HFF-Myc (cell line): ENCODE measurements at regions not wholly inside any gene's neighbourhood (a gene's known extent, or its start where the extent isn't known, plus 50 kb on each side); places are given as distances from the start of the nearest gene placed in this dataset.

Experiments used
- DNase-seq: peaks from one replicate; pipeline ENCODE4 v3.0.0-alpha.2; 2011; ENCODE audit warnings: low read depth; ENCODE audit errors: extremely low read depth
- H3K4me3 ChIP-seq: replicated peaks from 2 replicates; pipeline ENCODE4 v1.5.1; 2011; ENCODE audit warnings: low read depth, mild to moderate bottlenecking, control low read depth, low read length
- TF ChIP-seq, protein P1 (sequence below): IDR thresholded peaks from 2 replicates; pipeline ENCODE4 v1.5.1; 2012; ENCODE audit warnings: mild to moderate bottlenecking, low read depth, low read length, control low read depth; ENCODE audit errors: missing control alignments

DNA sequence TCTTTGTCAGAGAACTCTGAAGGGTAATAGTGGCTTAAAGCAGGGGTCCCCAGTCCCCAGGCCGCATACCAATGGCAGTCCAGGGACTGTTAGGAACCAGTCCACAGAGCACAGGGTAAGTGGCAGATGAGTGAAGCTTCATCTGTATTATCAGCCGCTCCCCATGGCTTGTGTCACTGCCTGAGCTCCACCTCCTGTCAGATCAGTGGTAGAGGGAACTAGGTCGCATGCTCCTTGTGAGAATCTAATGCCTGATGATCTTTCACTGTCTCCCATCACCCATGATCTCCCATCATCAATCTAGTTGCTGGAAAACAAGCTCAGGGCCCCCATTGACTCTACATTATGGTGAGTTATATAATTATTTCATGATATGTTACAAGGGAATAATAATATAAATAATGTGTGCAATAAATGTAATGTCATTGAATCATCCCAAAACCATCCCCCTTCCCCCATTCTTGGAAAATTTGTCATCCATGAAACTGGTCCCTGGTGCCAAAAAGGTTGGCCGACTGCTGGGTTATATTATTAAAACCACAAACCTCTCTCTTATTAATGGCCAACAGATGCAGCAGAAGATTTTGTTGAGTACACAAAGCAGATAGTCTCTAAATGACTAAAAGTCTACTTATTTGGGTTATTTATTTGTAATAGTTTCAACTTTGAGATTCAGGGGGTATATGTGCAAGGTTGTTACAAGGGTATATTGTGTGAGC, 782.7 kb downstream of the CDH11 start:
- TF ChIP-seq, protein P1, sequence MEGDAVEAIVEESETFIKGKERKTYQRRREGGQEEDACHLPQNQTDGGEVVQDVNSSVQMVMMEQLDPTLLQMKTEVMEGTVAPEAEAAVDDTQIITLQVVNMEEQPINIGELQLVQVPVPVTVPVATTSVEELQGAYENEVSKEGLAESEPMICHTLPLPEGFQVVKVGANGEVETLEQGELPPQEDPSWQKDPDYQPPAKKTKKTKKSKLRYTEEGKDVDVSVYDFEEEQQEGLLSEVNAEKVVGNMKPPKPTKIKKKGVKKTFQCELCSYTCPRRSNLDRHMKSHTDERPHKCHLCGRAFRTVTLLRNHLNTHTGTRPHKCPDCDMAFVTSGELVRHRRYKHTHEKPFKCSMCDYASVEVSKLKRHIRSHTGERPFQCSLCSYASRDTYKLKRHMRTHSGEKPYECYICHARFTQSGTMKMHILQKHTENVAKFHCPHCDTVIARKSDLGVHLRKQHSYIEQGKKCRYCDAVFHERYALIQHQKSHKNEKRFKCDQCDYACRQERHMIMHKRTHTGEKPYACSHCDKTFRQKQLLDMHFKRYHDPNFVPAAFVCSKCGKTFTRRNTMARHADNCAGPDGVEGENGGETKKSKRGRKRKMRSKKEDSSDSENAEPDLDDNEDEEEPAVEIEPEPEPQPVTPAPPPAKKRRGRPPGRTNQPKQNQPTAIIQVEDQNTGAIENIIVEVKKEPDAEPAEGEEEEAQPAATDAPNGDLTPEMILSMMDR = no peak
- DNase-seq = peak; percentile 62
- no peak overlapping the region for H3K4me3 ChIP-seq

DNA sequence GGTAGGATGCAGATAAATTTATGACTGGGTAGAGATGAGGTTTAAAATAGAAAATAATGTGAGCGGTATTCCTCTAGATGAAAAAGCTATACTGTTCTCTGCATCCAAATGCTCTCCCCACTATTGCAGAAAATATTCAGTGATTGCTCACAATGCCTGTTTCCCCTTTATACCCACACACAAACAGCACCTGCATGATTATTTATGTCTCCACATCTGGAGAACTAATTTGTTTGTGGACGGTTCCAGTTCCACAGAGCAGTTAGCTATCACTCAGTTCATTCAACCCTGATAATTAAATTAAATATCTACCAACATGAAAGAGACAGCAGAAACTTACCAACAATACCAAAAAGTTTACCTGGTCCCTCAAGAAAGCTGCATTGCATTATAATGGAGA, 800.0 kb downstream of the CDH11 start:
- DNase-seq = no peak
- no peak overlapping the region for H3K4me3 ChIP-seq
- TF ChIP-seq, protein P1 = no peak

DNA sequence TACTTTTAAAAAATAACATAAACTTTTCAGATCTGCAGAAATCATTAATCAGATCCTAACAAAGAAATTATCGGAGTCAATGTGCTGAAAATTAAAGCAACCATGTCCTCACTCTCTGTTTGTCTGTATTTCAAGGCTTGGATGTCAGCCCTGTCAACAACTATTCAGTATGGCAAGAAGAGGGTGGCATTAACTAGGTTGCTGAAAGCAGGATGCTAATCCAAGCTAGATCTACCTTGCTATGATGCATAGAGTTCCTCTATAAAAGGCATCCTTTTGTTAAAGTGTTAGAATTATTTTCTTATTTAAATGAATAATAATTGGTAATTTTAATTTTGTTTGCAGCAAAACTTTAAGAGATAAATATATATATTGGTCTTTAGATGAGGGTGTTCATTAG, 800.8 kb downstream of the CDH11 start:
- no peak for DNase-seq
- TF ChIP-seq, protein P1 = no peak
- no peak overlapping the region for H3K4me3 ChIP-seq

DNA sequence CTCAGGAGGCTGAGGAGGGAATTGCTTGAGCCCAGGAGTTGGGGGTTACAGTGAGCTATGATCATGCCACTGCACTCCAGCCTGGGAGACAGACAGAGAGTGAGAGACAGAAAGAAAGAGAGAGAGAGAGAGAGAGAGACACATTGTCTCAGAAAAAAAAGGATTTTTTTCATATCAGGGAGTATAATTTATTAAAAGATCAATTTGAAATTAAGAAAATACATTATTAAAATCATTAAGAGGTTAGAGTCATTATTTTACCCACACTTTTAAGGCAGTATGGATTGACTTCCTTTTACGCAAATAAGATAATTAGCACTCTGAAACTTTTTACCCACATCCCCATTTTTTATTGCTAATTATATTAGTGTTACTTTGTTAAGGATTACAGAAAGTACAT, 804.3 kb downstream of the CDH11 start:
- no peak overlapping the region for H3K4me3 ChIP-seq
- DNase-seq = no peak
- TF ChIP-seq, protein P1 = no peak

DNA sequence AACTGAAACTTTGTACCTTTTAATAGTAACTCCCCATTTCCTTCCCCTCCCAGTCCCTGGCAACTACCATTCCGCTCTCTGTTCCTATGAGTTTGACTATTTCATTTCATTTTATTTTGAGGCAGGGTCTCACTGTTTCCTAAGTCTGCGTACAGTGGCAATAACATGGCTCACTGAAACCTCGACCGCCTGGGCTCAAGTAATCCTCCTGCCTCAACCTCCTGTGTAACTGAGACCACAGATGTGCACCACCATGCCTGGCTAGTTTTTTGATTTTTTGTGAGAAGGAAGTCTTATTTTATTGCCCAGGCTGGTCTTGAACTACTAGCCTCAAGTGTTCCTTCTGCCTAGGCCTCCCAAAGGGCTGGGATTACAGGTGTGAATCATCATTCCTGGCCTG, 808.1 kb downstream of the CDH11 start:
- no peak overlapping the region for H3K4me3 ChIP-seq
- no peak for DNase-seq
- TF ChIP-seq, protein P1 = no peak

DNA sequence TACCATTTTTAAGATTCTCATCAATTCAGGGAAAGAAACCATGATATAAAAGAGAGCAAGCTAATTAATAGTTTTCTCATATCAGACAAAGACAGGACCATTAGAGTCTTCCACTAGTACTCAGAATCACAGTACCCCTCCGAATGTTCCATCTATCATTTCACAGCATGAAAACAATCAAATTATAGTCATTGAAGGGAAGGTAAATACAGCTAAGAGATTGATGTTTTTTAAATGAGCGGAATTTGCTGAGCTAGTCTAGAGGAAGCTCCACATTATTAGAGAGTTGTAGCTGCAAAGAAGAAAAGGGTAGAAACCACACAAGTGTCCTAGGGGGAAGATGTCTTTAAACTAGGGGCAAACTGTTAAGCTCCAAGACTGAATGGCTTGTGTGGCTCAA, 808.9 kb downstream of the CDH11 start:
- TF ChIP-seq, protein P1 = no peak

DNA sequence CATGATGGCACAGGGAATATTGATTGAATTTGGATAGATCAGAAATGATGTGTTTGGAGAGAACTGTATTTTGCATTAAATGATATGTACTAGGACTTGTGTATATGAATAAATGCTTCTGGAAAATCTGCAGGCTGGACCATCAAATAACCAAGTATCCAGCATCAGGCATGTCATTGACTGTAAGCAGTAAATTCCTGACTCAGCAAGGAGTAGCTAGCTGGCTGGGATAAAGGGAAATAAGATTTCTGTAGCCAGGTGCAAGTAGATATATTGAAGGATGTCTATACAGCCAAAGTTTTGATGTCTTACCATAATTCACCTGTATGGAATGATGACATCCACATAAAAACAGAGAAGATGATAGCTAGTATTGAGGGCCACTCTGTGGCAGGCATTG, 809.6 kb downstream of the CDH11 start:
- no peak overlapping the region for H3K4me3 ChIP-seq
- no peak for DNase-seq
- TF ChIP-seq, protein P1 = no peak

More for the DNA sequence above, 808.9 kb downstream of the CDH11 start:
- DNase-seq = no peak
- no peak overlapping the region for H3K4me3 ChIP-seq
